ENCODE measurements at regions not wholly inside any gene's neighbourhood (a gene's known extent, or its start where the extent isn't known, plus 50 kb on each side); places are given as distances from the start of the nearest gene placed in this dataset.
"Not testable (repeated sequence)": the region's sequence is repeated elsewhere in the genome, so short reads cannot be mapped to it uniquely, and the experiment has no call there.

GRCh38 chr4:173745765-173746164 lies 215.7 kb upstream of the HAND2 start:
- no peak overlapping the region for H3K4me3 ChIP-seq
- H3K27ac ChIP-seq, result no peak overlapping the region

- no peak overlapping the region for H3K27ac ChIP-seq
- H3K4me3 ChIP-seq, result no peak overlapping the region
These were observed 206.8 kb upstream of the HAND2 start for GRCh38 chr4:173736840-173737239.

- Histone ChIP-seq H3K4me3 (no peak overlapping the region), H3K27ac (no peak overlapping the region)
These were observed 205.6 kb upstream of the HAND2 start for GRCh38 chr4:173735585-173735984.

- Histone ChIP-seq H3K4me3 (no peak overlapping the region), H3K27ac (no peak overlapping the region)
These were observed 205.0 kb upstream of the HAND2 start for GRCh38 chr4:173735049-173735448.

GRCh38 chr4:173731257-173731656 lies 201.2 kb upstream of the HAND2 start:
- H3K27ac ChIP-seq, result no peak overlapping the region
- no peak overlapping the region for H3K4me3 ChIP-seq

- Histone ChIP-seq H3K27ac (no peak overlapping the region), H3K4me3 (no peak overlapping the region)
These were observed 192.0 kb upstream of the HAND2 start for GRCh38 chr4:173722075-173722474.

- H3K4me3 ChIP-seq, H3K27ac ChIP-seq: not testable (repeated sequence)
These were observed 188.5 kb upstream of the HAND2 start for GRCh38 chr4:173718504-173718903.

- Histone ChIP-seq H3K27ac (no peak overlapping the region), H3K4me3 (no peak overlapping the region)
These were observed 187.6 kb upstream of the HAND2 start for GRCh38 chr4:173717581-173717980.

GRCh38 chr4:173714456-173714855 lies 184.4 kb upstream of the HAND2 start:
- Histone ChIP-seq H3K4me3 (no peak overlapping the region), H3K27ac (no peak overlapping the region)

GRCh38 chr4:173713026-173713425 lies 183.0 kb upstream of the HAND2 start:
- no peak overlapping the region for H3K27ac ChIP-seq
- H3K4me3 ChIP-seq, result no peak overlapping the region

- no peak overlapping the region for H3K4me3 ChIP-seq
- no peak overlapping the region for H3K27ac ChIP-seq
These were observed 177.8 kb upstream of the HAND2 start for GRCh38 chr4:173707658-173708419.

GRCh38 chr4:173704201-173704600 lies 174.2 kb upstream of the HAND2 start:
- H3K27ac ChIP-seq, result no peak overlapping the region
- no peak overlapping the region for H3K4me3 ChIP-seq

- no peak overlapping the region for H3K27ac ChIP-seq
These were observed 173.0 kb upstream of the HAND2 start for GRCh38 chr4:173703021-173703420.

GRCh38 chr4:173700650-173701049 lies 170.6 kb upstream of the HAND2 start:
- Histone ChIP-seq H3K4me3 (no peak overlapping the region), H3K27ac (no peak overlapping the region)

More at GRCh38 chr4:173703021-173703420, 173.0 kb upstream of the HAND2 start:
- H3K4me3 ChIP-seq, result no peak overlapping the region

GRCh38 chr4:173699841-173700475 lies 169.9 kb upstream of the HAND2 start:
- Histone ChIP-seq H3K4me3 (no peak overlapping the region), H3K27ac (no peak overlapping the region)

- H3K27ac ChIP-seq, result no peak overlapping the region
- no peak overlapping the region for H3K4me3 ChIP-seq
These were observed 168.7 kb upstream of the HAND2 start for GRCh38 chr4:173698557-173699262.

- Histone ChIP-seq H3K27ac (no peak overlapping the region), H3K4me3 (no peak overlapping the region)
These were observed 167.8 kb upstream of the HAND2 start for GRCh38 chr4:173697840-173698239.

- Histone ChIP-seq H3K27ac (no peak overlapping the region), H3K4me3 (no peak overlapping the region)
These were observed 166.5 kb upstream of the HAND2 start for GRCh38 chr4:173696551-173696950.

- H3K27ac ChIP-seq, result no peak overlapping the region
- no peak overlapping the region for H3K4me3 ChIP-seq
These were observed 166.0 kb upstream of the HAND2 start for GRCh38 chr4:173696011-173696410.

- H3K27ac ChIP-seq, result no peak overlapping the region
- no peak overlapping the region for H3K4me3 ChIP-seq
These were observed 155.8 kb upstream of the HAND2 start for GRCh38 chr4:173685831-173686210.
